B cell (primary cell): ENCODE measurements at regions not wholly inside any gene's neighbourhood (a gene's known extent, or its start where the extent isn't known, plus 50 kb on each side); places are given as distances from the start of the nearest gene placed in this dataset.

ENCODE experiments used
- ATAC-seq: fragments of 200-7000 bp; cut with Tn5 transposase; one replicate; pipeline ENCODE4 v1.10.0; 2021; ENCODE audit warnings: low read depth, mild to moderate bottlenecking, moderate number of reproducible peaks, moderate library complexity
- CTCF ChIA-PET: fragments of 350-600 bp; sonication (Branson Sonifier 250); formaldehyde crosslinking; loops from one replicate; lab custom pipeline; 2021; ENCODE audit warnings: antibody characterized with exemption, inconsistent platforms; lab: Charles Lee
- POLR2A ChIA-PET: fragments of 350-600 bp; sonication (Branson Sonifier 250); formaldehyde crosslinking; loops from one replicate; lab custom pipeline; 2021; ENCODE audit warnings: antibody characterized with exemption; lab: Charles Lee
- DNase-seq: peaks from one replicate; pipeline ENCODE4 v3.0.0; 2013
- H2AFZ ChIP-seq: 2 replicates; pipeline ENCODE4 v1.6.1; 2012; ENCODE audit warnings: mild to moderate bottlenecking, low read depth, low read length; ENCODE audit not compliant: insufficient read depth, poor library complexity, severe bottlenecking
- H3K27ac ChIP-seq, 2 donors: 1 replicate in 1 of 2; 2 replicates in 1 of 2; pipeline ENCODE4 v1.5.1; 2012 to 2013; ENCODE audit warnings: low read length in 2 of 2, mild to moderate bottlenecking in 2 of 2, moderate library complexity in 1 of 2
- H3K27me3 ChIP-seq, 4 experiments: fragments of 200-600 bp in 1 of 4; sonication (generic) in 1 of 4; replicated peaks in 1 of 4; 1 replicate in 2 of 4; 2 replicates in 2 of 4; pipeline versions ENCODE4 v1.6.1 to v1.7.0; 2013 to 2016; ENCODE audit warnings: low read length in 3 of 4, mild to moderate bottlenecking in 2 of 4, mixed read lengths in 1 of 4, moderate library complexity in 1 of 4; ENCODE audit not compliant: insufficient read depth in 4 of 4, control insufficient read depth in 3 of 4; ENCODE audit errors: control extremely low read depth in 1 of 4
- H3K36me3 ChIP-seq, 2 experiments: replicated peaks in 1 of 2; 1 replicate in 1 of 2; 2 replicates in 1 of 2; pipeline versions ENCODE4 v1.6.1 to v1.7.1; 2013; ENCODE audit warnings: low read length in 1 of 2; ENCODE audit not compliant: insufficient read depth in 2 of 2, control insufficient read depth in 1 of 2; ENCODE audit errors: control extremely low read depth in 1 of 2, extremely low read depth in 1 of 2
- H3K4me1 ChIP-seq, 2 donors: fragments of 200-600 bp in 1 of 2; sonication (generic) in 1 of 2; 1 replicate in 1 of 2; 2 replicates in 1 of 2; pipeline versions ENCODE4 v1.5.1 to v1.6.1; 2013 to 2017; ENCODE audit warnings: low read length in 2 of 2; ENCODE audit not compliant: control insufficient read depth in 2 of 2, insufficient read depth in 2 of 2
- H3K4me2 ChIP-seq: replicated peaks from 2 replicates; pipeline ENCODE3; 2012; ENCODE audit warnings: mild to moderate bottlenecking, low read depth, low read length; ENCODE audit not compliant: poor library complexity, severe bottlenecking
- H3K4me3 ChIP-seq, 5 experiments: fragments of 200-600 bp in 1 of 5; sonication (generic) in 1 of 5; 1 replicate in 3 of 5; 2 replicates in 2 of 5; pipeline versions ENCODE4 v1.5.1 to v1.7.0; 2011 to 2016; ENCODE audit warnings: low read length in 4 of 5, mild to moderate bottlenecking in 4 of 5, low read depth in 2 of 5, control low read depth in 1 of 5, moderate library complexity in 1 of 5; ENCODE audit not compliant: insufficient read depth in 1 of 5; ENCODE audit errors: control extremely low read depth in 1 of 5, extremely low read depth in 1 of 5
- H3K79me2 ChIP-seq: fragments of 200-600 bp; sonication (generic); one replicate; pipeline ENCODE4 v1.6.0; 2016; ENCODE audit warnings: low read length; ENCODE audit not compliant: control insufficient read depth, insufficient read depth
- H3K9ac ChIP-seq: fragments of 200-600 bp; sonication (generic); 2 replicates; pipeline ENCODE4 v1.6.1; 2017; ENCODE audit warnings: mild to moderate bottlenecking, low read length, moderate library complexity
- H3K9me3 ChIP-seq, 3 donors: one replicate each; pipeline versions ENCODE4 v1.6.1 to v1.7.1; 2013; ENCODE audit warnings: low read length in 2 of 3; ENCODE audit not compliant: control insufficient read depth in 2 of 3, insufficient read depth in 1 of 3; ENCODE audit errors: control extremely low read depth in 1 of 3
- H4K20me1 ChIP-seq: 2 replicates; pipeline ENCODE4 v1.6.0; 2012; ENCODE audit warnings: mild to moderate bottlenecking, low read length; ENCODE audit not compliant: insufficient read depth, control insufficient read depth, poor library complexity, severe bottlenecking
- H3K27ac Mint-ChIP-seq: one replicate; pipeline ENCODE4 v1.8.0; 2021; ENCODE audit warnings: mixed read lengths
- H3K27me3 Mint-ChIP-seq: one replicate; pipeline ENCODE4 v1.8.0; 2021; ENCODE audit warnings: mixed read lengths
- H3K4me1 Mint-ChIP-seq: one replicate; pipeline ENCODE4 v1.8.0; 2021; ENCODE audit warnings: mixed read lengths
- H3K4me3 Mint-ChIP-seq: one replicate; pipeline ENCODE4 v1.8.0; 2021; ENCODE audit warnings: mixed read lengths
- H3K9me3 Mint-ChIP-seq: one replicate; pipeline ENCODE4 v1.8.0; 2022; ENCODE audit warnings: mixed read lengths; ENCODE audit not compliant: insufficient read depth
- EZH2 ChIP-seq: IDR thresholded peaks from 2 replicates; pipeline ENCODE4 v1.6.1; 2012; ENCODE audit warnings: borderline replicate concordance, low read depth, mild to moderate bottlenecking, moderate library complexity, low read length; ENCODE audit not compliant: insufficient read depth, poor library complexity, severe bottlenecking
- WGBS: methylation state at CpG from one replicate; pipeline ENCODE4 v1.1.5; 2013; ENCODE audit warnings: missing lambda C conversion rate; ENCODE audit not compliant: insufficient coverage; 5-methylcytosine and 5-hydroxymethylcytosine counted together
- intact Hi-C: fragments of 100-400 bp; cut with micrococcal nuclease; formaldehyde crosslinking; loops from one replicate; pipeline ENCODE4 v1.10.0; 2022
- TF ChIP-seq, protein P1 (sequence below): fragments of 200-600 bp; IDR thresholded peaks from one replicate; pipeline ENCODE4 v1.8.0; 2022; ENCODE audit warnings: antibody characterized with exemption, mild to moderate bottlenecking

GRCh38 chr5:96243203-96243602, 189.8 kb downstream of the PCSK1 start:
- Histone ChIP-seq H4K20me1 (no peaks in the 10 kb centered on the region), H2AFZ (no peak overlapping the region), H3K79me2 (no peaks in the 10 kb centered on the region), H3K27me3 (no peaks in the 10 kb centered on the region), H3K9ac (no peak overlapping the region), H3K9me3 (no peaks in the 10 kb centered on the region), H3K4me3 (no peak overlapping the region), H3K4me2 (no peak overlapping the region), H3K36me3 (no peaks in the 10 kb centered on the region), H3K4me1 (no peaks in the 10 kb centered on the region), H3K27ac (no peak overlapping the region)
- Mint-ChIP-seq H3K27ac (no peak overlapping the region), H3K4me1 (no peaks in the 10 kb centered on the region), H3K4me3 (no peak overlapping the region), H3K27me3 (peaks cover 10% of the 10 kb centered on the region), H3K9me3 (no peaks in the 10 kb centered on the region)
- TF ChIP-seq, protein P1, sequence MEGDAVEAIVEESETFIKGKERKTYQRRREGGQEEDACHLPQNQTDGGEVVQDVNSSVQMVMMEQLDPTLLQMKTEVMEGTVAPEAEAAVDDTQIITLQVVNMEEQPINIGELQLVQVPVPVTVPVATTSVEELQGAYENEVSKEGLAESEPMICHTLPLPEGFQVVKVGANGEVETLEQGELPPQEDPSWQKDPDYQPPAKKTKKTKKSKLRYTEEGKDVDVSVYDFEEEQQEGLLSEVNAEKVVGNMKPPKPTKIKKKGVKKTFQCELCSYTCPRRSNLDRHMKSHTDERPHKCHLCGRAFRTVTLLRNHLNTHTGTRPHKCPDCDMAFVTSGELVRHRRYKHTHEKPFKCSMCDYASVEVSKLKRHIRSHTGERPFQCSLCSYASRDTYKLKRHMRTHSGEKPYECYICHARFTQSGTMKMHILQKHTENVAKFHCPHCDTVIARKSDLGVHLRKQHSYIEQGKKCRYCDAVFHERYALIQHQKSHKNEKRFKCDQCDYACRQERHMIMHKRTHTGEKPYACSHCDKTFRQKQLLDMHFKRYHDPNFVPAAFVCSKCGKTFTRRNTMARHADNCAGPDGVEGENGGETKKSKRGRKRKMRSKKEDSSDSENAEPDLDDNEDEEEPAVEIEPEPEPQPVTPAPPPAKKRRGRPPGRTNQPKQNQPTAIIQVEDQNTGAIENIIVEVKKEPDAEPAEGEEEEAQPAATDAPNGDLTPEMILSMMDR, result no peak
- no peak for TF ChIP-seq EZH2
- intact Hi-C loops, result no loop called here
- CTCF ChIA-PET, result no interaction called here
- POLR2A ChIA-PET, result no interaction called here
- DNase-seq (no peak), ATAC-seq (no peak)
- WGBS, result no CpG with 5 or more reads among the region's 1 CpG

GRCh38 chr5:96242571-96242970, 190.5 kb downstream of the PCSK1 start:
- DNase-seq (no peak), ATAC-seq (no peak)
- no peaks in the 10 kb centered on the region for H4K20me1 ChIP-seq
- H3K27ac ChIP-seq, result no peak overlapping the region
- H3K4me1 Mint-ChIP-seq, result no peaks in the 10 kb centered on the region
- no peaks in the 10 kb centered on the region for H3K79me2 ChIP-seq
- ChIA-PET CTCF (no interaction called here), POLR2A (no interaction called here)
- no peak for TF ChIP-seq EZH2
- TF ChIP-seq, protein P1, result no peak
- H3K9me3 Mint-ChIP-seq, result no peaks in the 10 kb centered on the region
- intact Hi-C loops, result no loop called here
- no peaks in the 10 kb centered on the region for H3K36me3 ChIP-seq
- H3K4me3 Mint-ChIP-seq, result no peak overlapping the region
- H3K9ac ChIP-seq, result no peak overlapping the region
- H3K4me3 ChIP-seq, result no peak overlapping the region
- H3K27ac Mint-ChIP-seq, result no peak overlapping the region
- H3K9me3 ChIP-seq, result no peaks in the 10 kb centered on the region
- no peaks in the 10 kb centered on the region for H3K27me3 ChIP-seq
- H2AFZ ChIP-seq, result no peak overlapping the region
- no peaks in the 10 kb centered on the region for H3K4me1 ChIP-seq
- peaks cover 10% of the 10 kb centered on the region for H3K27me3 Mint-ChIP-seq
- H3K4me2 ChIP-seq, result no peak overlapping the region
- no CpG with 5 or more reads among the region's 1 CpG for WGBS
